ENCODE measurements at regions not wholly inside any gene's neighbourhood (a gene's known extent, or its start where the extent isn't known, plus 50 kb on each side); places are given as distances from the start of the nearest gene placed in this dataset.
A peak's percentile ranks its signal among the peaks of the same experiment; 100 is the strongest.

GRCh38 chr6:25057111-25057905, 121.5 kb upstream of the RIPOR2 start:
- Mint-ChIP-seq H3K27ac (no peak overlapping the region), H3K4me3 (no peak overlapping the region), H3K27me3 (ENCODE audit: insufficient read depth) (peaks cover 2% of the 10 kb centered on the region; the same call in 1 of the 2 replicates), H3K36me3 (ENCODE audit: low read depth) (peaks cover 4% of the 10 kb centered on the region; the same call in 1 of the 2 replicates), H3K4me1 (ENCODE audit: low read depth) (peaks cover 52% of the 10 kb centered on the region), H3K9me3 (no peaks in the 10 kb centered on the region)
- DNase-seq, result no peak
- TF ChIP-seq, protein P1, sequence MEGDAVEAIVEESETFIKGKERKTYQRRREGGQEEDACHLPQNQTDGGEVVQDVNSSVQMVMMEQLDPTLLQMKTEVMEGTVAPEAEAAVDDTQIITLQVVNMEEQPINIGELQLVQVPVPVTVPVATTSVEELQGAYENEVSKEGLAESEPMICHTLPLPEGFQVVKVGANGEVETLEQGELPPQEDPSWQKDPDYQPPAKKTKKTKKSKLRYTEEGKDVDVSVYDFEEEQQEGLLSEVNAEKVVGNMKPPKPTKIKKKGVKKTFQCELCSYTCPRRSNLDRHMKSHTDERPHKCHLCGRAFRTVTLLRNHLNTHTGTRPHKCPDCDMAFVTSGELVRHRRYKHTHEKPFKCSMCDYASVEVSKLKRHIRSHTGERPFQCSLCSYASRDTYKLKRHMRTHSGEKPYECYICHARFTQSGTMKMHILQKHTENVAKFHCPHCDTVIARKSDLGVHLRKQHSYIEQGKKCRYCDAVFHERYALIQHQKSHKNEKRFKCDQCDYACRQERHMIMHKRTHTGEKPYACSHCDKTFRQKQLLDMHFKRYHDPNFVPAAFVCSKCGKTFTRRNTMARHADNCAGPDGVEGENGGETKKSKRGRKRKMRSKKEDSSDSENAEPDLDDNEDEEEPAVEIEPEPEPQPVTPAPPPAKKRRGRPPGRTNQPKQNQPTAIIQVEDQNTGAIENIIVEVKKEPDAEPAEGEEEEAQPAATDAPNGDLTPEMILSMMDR (IDR thresholded peaks at IDR 0.05), result no peak

GRCh38 chr6:25058441-25058840, 122.7 kb upstream of the RIPOR2 start:
- Mint-ChIP-seq H3K4me1 (ENCODE audit: low read depth) (peaks cover 42% of the 10 kb centered on the region), H3K27ac (no peak overlapping the region), H3K27me3 (ENCODE audit: insufficient read depth) (peaks cover 2% of the 10 kb centered on the region; the same call in 1 of the 2 replicates), H3K9me3 (no peaks in the 10 kb centered on the region), H3K36me3 (ENCODE audit: low read depth) (peaks cover 4% of the 10 kb centered on the region; the same call in 1 of the 2 replicates), H3K4me3 (no peak overlapping the region)
- TF ChIP-seq, protein P1 (IDR thresholded peaks at IDR 0.05), result no peak
- no peak for DNase-seq

DNA sequence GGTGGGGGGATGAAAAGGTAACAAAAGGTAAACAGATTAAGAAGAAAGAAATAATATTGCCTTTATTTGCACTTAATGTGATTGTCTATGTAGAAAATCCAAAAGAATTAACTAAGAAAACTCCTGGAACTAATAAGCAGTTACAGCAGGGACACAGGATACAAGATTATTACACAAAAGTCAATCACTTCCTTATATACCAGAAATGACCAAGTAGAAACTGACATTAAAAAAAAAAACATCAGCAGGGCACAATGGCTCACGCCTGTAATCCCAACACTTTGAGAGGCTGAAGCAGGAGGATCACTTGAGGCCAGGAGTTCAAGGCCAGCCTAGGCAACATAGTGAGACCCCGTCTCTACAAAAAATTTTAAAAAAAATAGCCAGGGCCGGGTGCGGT, 123.2 kb upstream of the RIPOR2 start:
- Mint-ChIP-seq H3K4me1 (ENCODE audit: low read depth) (peaks cover 39% of the 10 kb centered on the region), H3K4me3 (no peak overlapping the region), H3K9me3 (no peaks in the 10 kb centered on the region), H3K27ac (no peak overlapping the region), H3K27me3 (ENCODE audit: insufficient read depth) (peaks cover 2% of the 10 kb centered on the region; the same call in 1 of the 2 replicates), H3K36me3 (ENCODE audit: low read depth) (peaks cover 4% of the 10 kb centered on the region; the same call in 1 of the 2 replicates)
- TF ChIP-seq, protein P1 (IDR thresholded peaks at IDR 0.05), result no peak
- DNase-seq, result no peak

GRCh38 chr6:25060522-25060921, 124.8 kb upstream of the RIPOR2 start:
- H3K4me1 Mint-ChIP-seq (ENCODE audit: low read depth), result peaks cover 32% of the 10 kb centered on the region
- no peak overlapping the region for H3K4me3 Mint-ChIP-seq
- no peaks in the 10 kb centered on the region for H3K9me3 Mint-ChIP-seq
- no peak for DNase-seq
- H3K27ac Mint-ChIP-seq, result no peak overlapping the region
- peaks cover 2% of the 10 kb centered on the region; the same call in 1 of the 2 replicates for H3K27me3 Mint-ChIP-seq (ENCODE audit: insufficient read depth)
- H3K36me3 Mint-ChIP-seq (ENCODE audit: low read depth), result peaks cover 4% of the 10 kb centered on the region; the same call in 1 of the 2 replicates
- TF ChIP-seq, protein P1 (IDR thresholded peaks at IDR 0.05), result no peak

DNA sequence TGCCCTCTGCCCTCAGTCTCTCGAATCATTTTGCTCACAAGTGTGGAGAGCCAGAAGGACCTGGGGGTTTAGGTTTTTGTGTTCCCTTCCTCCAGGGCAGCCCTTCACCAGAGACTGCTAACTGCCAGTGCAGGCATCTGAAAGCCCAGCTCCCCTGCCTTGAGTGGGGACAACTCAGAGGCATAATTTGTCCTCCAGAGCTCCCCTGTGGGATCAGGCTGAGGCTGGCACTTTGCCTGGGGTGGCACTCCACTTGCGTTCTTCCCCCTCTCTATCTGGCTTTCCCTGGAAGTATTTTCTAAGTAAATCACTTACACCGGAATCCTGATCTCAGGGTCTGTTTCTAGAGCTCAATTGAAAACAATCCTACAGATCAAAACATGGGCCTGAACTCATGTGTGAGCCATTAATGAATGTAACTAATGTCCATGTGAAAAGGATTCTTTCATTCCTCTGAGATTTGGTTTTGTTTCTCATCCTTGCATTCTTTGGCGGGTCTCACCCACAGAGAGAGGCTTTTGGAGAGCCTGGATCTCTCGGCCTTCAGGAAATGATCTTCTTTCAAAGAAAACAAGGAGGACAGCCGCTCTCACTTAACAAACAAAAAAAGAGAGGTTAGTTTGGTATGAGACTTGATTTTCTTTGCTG, 125.7 kb upstream of the RIPOR2 start:
- Mint-ChIP-seq H3K36me3 (ENCODE audit: low read depth) (no peaks in the 10 kb centered on the region; the same call in 1 of the 2 replicates), H3K4me1 (ENCODE audit: low read depth) (peaks cover 23% of the 10 kb centered on the region), H3K4me3 (no peak overlapping the region), H3K27me3 (ENCODE audit: insufficient read depth) (peaks cover 2% of the 10 kb centered on the region; the same call in 1 of the 2 replicates), H3K9me3 (no peaks in the 10 kb centered on the region), H3K27ac (peak overlapping the region; percentile 66)
- TF ChIP-seq, protein P1 (IDR thresholded peaks at IDR 0.05), result no peak
- no peak for DNase-seq
